HG03159 (cell line): ENCODE measurements at regions not wholly inside any gene's neighbourhood (a gene's known extent, or its start where the extent isn't known, plus 50 kb on each side); places are given as distances from the start of the nearest gene placed in this dataset.

ENCODE experiments used
- ATAC-seq: cut with Tn5 transposase; IDR thresholded peaks from one replicate; pipeline ENCODE4 v1.9.1; 2021; ENCODE audit warnings: mild to moderate bottlenecking, moderate library complexity; ENCODE audit not compliant: unreplicated experiment

DNA sequence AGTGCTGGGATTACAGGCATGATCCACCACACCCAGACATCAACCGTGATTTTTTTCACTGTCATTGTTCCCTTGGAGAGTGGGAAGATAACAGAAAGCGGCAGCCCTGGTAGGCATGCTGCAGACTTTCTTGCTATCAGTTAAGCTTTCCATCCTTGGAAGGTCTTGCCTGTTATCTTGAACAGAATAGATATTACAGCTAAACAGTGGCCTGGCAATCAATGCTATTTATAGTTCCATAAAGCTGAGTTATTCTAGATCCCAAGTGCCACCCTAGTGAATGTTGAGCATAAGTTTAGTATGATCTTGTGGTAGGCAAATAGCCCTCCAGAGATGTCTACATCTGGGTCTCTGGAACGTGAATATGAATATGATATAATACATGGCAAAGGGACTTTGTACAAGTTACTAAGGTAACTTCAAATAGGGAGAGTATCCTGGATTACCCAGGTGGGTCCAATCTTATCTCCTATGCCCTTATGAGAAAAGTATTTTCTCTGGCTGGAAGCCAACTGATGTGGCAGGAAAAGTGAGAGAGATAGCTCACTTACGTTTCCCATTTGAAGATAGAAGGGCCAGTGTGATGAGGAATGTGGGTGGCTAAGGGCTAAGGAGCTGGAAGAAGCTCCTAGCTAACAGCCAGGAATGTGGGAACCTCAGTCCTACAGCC is 609.1 kb upstream of the IGFBP3 start:
- ATAC-seq: no peak

DNA sequence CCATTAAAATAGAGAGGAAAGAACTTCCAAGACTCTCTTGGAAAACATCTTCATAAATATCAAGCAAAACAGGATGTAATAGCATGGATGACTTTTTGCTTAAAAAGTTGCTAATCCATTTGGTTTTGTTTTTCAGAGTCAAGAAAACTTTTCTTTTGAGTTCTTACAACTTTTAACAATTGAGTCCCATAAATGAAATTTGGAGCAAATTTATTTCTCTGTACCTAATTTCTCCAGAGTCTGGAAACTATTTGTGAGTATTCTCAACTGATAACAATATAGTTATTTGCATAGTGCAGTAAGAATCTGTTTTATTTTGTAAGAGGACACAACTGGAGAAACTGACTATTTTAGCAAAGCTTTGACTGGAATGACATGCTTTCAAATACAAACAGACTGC is 606.3 kb upstream of the IGFBP3 start:
- ATAC-seq: no peak

DNA sequence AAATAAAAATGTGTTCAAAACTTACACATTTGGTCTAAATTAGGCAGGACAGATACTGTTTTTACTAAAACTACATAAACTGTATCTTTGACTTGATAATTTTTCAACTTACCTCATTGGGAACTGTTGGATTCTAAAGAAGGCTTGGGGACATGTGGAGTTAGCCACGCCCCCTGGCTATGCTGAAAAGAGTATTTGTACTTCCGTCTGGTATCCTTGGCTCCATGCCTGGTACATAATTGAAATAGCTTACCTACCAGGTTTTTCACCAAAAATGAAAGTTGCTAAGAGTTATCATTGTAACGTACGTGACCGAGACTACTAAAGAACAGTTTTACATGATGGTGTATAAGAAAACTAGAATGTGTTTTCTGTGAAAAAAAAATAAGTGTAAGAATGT is 604.8 kb upstream of the IGFBP3 start:
- no peak for ATAC-seq

- ATAC-seq: no peak
These were observed 603.3 kb upstream of the IGFBP3 start for GRCh38 chr7:46524350-46524749.

GRCh38 chr7:46522354-46522906 is 601.4 kb upstream of the IGFBP3 start:
- ATAC-seq: no peak

DNA sequence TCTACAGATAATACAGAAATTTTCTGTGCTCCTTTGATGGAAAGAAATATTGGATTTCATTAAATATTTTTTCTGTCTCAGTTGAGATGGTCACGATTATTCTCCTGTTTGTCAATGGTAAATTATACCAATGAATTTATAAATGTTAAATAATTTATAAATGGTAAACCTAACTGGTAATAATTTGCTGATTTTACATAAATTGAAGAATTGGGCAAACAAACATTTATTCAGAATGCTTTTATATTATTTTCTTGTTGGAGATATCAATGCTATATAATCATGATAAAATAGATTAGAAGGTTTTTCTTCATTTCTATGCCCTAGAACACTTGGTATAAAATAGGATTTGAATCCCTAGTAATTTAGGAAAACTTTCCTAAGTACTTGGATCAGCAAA is 597.6 kb upstream of the IGFBP3 start:
- ATAC-seq: no peak

DNA sequence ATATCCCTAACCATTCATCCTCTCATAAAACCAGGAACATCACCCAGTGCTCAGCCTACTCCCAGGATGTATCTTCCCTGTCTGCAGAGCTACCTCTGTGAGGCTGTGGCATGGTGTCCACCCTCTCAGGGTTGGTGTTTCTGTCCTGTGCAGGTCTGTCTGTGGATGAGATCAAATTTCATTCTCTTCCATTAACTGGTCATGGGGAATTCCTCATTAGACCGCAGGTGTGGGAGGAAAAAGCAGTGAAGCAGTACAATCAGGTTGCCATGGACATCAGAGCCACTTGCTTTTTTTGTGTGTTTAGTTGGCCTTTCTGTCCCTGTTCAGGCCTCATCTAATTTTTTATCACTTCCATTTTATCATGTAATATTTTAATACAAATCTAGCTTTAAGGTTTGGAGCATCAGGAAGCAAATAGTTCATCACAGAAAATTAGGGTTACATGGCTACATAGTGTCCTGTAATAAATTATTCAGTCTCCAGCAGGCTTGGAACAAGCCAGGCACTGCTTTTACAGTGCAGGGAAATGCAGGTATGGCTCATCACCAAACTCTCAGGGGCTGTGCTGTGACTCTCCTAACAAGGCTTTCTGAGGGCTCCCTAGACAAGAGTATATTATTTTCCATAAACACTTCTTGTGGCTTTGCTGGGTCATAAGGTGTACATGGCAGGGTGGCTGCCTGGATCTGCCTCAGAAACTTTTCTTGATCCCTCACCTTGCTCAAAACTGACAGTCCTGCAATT is 594.9 kb upstream of the IGFBP3 start:
- ATAC-seq: no peak

- no peak for ATAC-seq
These were observed 592.4 kb upstream of the IGFBP3 start for GRCh38 chr7:46513447-46513848.

DNA sequence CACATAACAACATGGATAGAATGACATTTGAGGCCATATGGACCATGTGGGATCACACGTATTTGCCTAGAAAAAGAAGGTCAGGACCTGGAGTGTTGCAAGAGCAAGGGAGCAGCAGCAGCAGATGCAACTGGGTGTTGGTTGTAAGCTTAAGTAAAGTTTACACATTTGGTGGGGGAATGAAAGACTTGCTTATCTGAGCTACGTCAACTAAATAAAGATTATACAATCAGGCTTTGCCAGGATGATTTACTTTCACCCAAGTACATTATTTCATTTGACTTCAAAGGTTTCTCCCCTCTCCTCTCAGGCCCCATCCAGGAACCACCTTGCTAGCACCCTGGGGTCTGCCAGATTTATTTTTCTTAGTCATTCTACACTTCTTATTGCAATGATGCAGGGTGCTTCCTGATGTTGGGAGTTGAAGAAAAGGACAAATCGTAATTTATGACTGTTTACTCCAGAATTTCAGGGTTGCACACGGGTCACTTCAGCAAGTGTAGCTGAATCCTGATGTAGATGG is 591.9 kb upstream of the IGFBP3 start:
- ATAC-seq: no peak

DNA sequence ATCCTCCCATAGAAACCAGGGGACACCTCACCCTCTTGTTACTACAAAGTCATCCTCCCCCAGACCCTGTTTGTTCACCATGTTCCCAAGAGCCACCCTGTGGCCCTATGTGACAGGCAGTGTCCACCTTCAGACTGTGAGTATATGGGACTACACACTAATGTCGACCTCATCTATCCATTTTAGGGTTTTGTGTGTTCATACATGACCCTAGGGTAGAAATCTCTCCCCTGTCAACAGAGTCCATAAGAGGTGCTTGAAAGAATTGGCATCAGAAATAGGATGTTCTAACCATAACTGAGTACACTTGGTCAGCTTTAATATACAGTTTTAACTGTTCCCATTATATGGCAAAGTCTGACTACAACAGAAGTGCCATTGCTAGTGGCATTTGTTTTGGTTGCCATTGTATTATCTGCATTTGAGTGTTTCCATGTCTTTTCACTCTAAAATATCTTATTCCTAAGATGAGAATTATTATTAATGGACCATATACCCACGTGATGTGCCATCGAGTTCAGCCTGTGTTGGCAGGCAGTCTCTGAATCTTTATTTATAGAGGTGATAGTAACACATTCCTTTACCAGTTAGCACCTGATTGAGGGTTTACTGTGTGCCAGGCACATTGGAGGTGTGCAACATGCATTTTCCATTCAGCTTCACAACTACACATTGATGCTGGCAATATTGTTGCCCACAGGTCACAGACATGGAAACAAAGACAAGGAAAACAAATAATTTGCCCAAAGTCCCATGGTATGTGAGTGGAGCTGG is 590.6 kb upstream of the IGFBP3 start:
- no peak for ATAC-seq

DNA sequence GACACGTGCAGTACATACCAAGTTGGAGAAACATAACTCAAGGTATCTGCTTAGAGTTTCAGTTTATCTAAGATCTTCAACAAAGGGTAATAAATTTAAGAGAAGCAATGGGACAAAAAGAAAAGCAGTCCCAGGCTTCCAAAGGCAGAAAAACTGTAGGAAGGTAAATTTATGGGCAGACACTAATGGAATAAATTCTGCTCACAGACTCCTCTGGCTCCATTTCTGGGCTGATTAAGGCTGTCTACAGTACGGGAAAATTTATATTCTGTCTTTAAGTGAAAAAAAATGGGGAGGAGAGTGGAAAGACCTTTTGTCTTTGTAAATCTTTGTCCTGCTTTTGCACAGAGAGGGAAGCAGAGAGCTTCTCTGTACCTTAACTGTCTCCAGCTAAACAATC is 587.5 kb upstream of the IGFBP3 start:
- no peak for ATAC-seq

GRCh38 chr7:46507560-46507959 is 586.5 kb upstream of the IGFBP3 start:
- ATAC-seq: no peak

GRCh38 chr7:46494441-46494840 is 573.4 kb upstream of the IGFBP3 start:
- ATAC-seq: no peak

DNA sequence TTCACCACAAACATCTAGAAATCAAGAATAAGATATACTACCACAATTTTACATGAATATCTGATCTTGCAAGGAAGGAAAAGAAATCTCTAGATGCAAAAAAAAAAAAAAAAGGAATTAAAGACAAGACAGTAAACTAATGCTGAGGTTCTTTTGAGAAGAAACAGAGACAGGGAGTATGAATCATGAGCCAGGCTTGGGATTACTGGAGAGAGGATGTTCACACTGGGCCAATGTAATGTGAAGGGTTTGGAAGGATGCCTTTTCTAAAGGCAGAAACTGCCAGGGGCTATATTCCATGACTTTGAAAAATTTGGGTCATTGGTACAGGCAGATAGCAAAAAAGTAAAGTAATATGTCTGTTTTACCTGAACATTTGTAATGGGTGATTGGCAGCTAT is 573.0 kb upstream of the IGFBP3 start:
- ATAC-seq: no peak

DNA sequence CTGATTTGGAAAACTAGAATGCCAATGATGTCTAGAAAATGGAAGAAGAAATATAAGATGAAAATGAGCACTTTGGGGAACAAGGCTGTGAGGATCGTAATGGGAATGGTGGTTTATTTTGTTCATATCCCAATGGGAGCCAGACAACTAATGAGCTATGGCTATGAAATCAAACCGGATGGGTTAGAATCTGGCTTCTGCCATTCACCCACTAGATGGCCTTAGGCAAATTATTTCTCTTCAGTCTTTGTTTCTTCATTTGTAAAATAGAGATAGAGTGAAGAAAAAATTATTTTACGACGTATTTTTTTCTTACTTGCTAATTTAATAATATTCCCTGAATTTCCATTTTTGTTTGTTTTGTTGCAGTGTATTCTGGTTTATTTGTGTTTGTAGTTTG is 572.1 kb upstream of the IGFBP3 start:
- ATAC-seq: no peak

GRCh38 chr7:46492466-46492865 is 571.4 kb upstream of the IGFBP3 start:
- ATAC-seq: no peak

DNA sequence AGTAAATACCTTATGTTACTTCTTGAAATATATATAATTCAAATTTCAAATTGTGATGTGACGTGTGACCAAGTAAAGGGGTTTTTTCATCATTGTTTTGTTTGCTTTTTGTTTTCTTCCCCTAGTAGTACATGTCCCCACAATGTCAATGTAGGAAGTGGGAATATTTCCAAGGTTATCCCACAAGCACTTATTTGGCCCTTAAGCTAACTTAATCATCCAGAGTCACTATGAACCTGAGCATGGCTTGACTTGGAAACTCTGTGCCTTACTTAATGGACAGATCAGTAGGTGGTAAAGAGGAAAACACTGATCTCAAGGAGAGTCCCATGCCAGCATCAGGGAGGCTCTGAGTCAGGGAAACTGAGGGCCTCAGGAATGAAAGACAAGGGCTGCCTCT is 569.3 kb upstream of the IGFBP3 start:
- ATAC-seq: no peak

- ATAC-seq: no peak
These were observed 568.0 kb upstream of the IGFBP3 start for GRCh38 chr7:46489106-46489505.

GRCh38 chr7:46488607-46489006 is 567.5 kb upstream of the IGFBP3 start:
- ATAC-seq: no peak

DNA sequence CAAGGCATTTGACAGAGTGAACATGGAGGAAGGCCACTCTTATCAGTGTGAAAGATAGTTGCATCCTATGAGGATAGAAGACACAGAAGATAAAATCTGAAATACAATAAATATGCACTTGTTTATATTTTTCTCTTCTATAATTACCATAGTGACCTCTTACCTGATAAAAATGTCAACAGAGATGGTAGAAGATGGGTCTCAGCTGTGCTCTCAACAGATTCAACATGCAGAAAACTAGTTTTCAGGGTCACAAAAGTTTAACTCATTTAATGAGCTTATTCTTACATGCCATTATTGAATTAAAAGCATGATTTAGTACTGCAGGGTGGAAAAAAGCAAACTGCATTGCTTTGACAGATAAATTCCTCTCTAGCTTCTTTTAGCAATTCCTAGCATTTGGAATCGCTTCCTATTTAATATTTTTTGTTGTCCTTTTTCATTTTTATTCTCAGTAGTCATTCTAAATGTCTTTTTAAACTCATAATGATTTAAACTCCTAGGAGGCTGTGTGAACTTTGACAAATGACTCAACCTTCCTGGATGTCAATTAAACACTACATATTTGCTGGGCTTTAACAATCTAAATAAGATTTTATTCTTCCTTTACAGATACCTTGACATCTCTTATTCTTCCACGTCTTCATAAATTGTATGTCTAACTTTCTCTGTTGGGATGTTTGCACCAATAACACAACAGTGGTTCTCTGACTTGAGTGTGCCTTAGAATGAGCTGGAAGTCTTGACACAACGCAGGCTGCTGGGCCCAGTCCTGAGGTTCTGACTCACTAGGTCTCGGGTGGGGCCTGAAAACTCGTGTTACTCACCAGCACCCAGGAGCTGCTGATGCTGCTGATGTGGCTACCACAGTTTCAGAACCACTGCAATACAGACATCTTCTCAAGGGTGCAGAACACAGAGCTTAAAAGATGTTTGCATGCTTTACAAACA is 565.5 kb upstream of the IGFBP3 start:
- no peak for ATAC-seq
